Hepatocyte (in vitro differentiated cells): ENCODE measurements at regions not wholly inside any gene's neighbourhood (a gene's known extent, or its start where the extent isn't known, plus 50 kb on each side); places are given as distances from the start of the nearest gene placed in this dataset.

Experiments used
- DNase-seq: peaks from one replicate; pipeline ENCODE4 v3.0.0-alpha.2; 2016; ENCODE audit warnings: low spot score
- H2AFZ ChIP-seq: fragments of 200-600 bp; sonication (generic); 2 replicates; pipeline ENCODE4 v1.6.0; 2016; ENCODE audit warnings: antibody characterized with exemption, mild to moderate bottlenecking
- H3K27ac ChIP-seq: fragments of 200-600 bp; sonication (generic); 2 replicates; pipeline ENCODE4 v1.5.1; 2016; ENCODE audit warnings: mild to moderate bottlenecking
- H3K27me3 ChIP-seq: fragments of 200-600 bp; sonication (generic); 2 replicates; pipeline ENCODE4 v1.6.1; 2016
- H3K36me3 ChIP-seq: fragments of 200-600 bp; sonication (generic); replicated peaks from 2 replicates; pipeline ENCODE4 v1.5.1; 2016; ENCODE audit warnings: low read depth; ENCODE audit not compliant: insufficient read depth
- H3K4me1 ChIP-seq: fragments of 200-600 bp; sonication (generic); 2 replicates; pipeline ENCODE4 v1.5.1; 2016; ENCODE audit warnings: mild to moderate bottlenecking, moderate library complexity; ENCODE audit not compliant: insufficient read depth
- H3K4me2 ChIP-seq: fragments of 200-600 bp; sonication (generic); 2 replicates; pipeline ENCODE4 v1.6.0; 2016
- H3K4me3 ChIP-seq: fragments of 200-600 bp; sonication (generic); 2 replicates; pipeline ENCODE4 v1.5.1; 2016; ENCODE audit warnings: mild to moderate bottlenecking
- H3K79me2 ChIP-seq: fragments of 200-600 bp; sonication (generic); 2 replicates; pipeline ENCODE4 v1.6.0; 2017; ENCODE audit warnings: mild to moderate bottlenecking
- H3K9me2 ChIP-seq: fragments of 200-600 bp; sonication (generic); replicated peaks from 2 replicates; pipeline ENCODE4 v1.6.0; 2017; ENCODE audit warnings: mild to moderate bottlenecking; ENCODE audit not compliant: insufficient read depth
- H3K9me3 ChIP-seq: fragments of 200-600 bp; sonication (generic); 2 replicates; pipeline ENCODE4 v1.5.1; 2016; ENCODE audit warnings: low read depth, mild to moderate bottlenecking
- H4K20me1 ChIP-seq: fragments of 200-600 bp; sonication (generic); 2 replicates; pipeline ENCODE4 v1.6.0; 2016; ENCODE audit warnings: mild to moderate bottlenecking; ENCODE audit not compliant: insufficient read depth, poor library complexity, severe bottlenecking
- CTCF ChIP-seq: fragments of 200-600 bp; sonication (generic); IDR thresholded peaks from 2 replicates; pipeline ENCODE4 v1.5.1; 2016; ENCODE audit warnings: antibody characterized with exemption, mild to moderate bottlenecking; ENCODE audit not compliant: poor library complexity
- EZH2 ChIP-seq: fragments of 200-600 bp; sonication (generic); IDR thresholded peaks from 2 replicates; pipeline ENCODE4 v1.6.1; 2016; ENCODE audit warnings: antibody characterized with exemption, mild to moderate bottlenecking, borderline replicate concordance
- EZH2phosphoT487 ChIP-seq: fragments of 200-600 bp; sonication (generic); IDR thresholded peaks from one replicate; pipeline ENCODE4 v1.6.1; 2018; ENCODE audit warnings: antibody characterized with exemption, mild to moderate bottlenecking, low read depth, moderate library complexity; ENCODE audit not compliant: unreplicated experiment, severe bottlenecking
- WGBS: methylation state at CpG from one replicate; pipeline ENCODE4 v1.1.6; 2016; ENCODE audit warnings: low lambda C conversion rate; ENCODE audit errors: missing lambda C conversion rate; 5-methylcytosine and 5-hydroxymethylcytosine counted together

GRCh38 chr12:125360540-125360939 lies 295.3 kb downstream of the AACS start:
- H3K36me3 ChIP-seq = no peaks in the 10 kb centered on the region
- H3K79me2 ChIP-seq = no peaks in the 10 kb centered on the region
- H3K4me3 ChIP-seq = no peak overlapping the region
- no peaks in the 10 kb centered on the region for H4K20me1 ChIP-seq
- DNase-seq = no peak
- H3K9me2 ChIP-seq = no peaks in the 10 kb centered on the region
- no peak overlapping the region for H2AFZ ChIP-seq
- no peak overlapping the region for H3K4me2 ChIP-seq
- 71% methylated on average over 4 of the region's 4 CpGs for WGBS
- H3K27ac ChIP-seq = no peak overlapping the region
- H3K27me3 ChIP-seq = no peaks in the 10 kb centered on the region
- no peaks in the 10 kb centered on the region for H3K9me3 ChIP-seq
- TF ChIP-seq EZH2 (no peak), CTCF (no peak), EZH2phosphoT487 (no peak)
- H3K4me1 ChIP-seq = no peaks in the 10 kb centered on the region

- no peaks in the 10 kb centered on the region for H3K9me2 ChIP-seq
- TF ChIP-seq EZH2phosphoT487 = no peak
- no peak for TF ChIP-seq CTCF
- TF ChIP-seq EZH2 = no peak
- H3K4me1 ChIP-seq = no peaks in the 10 kb centered on the region
- H2AFZ ChIP-seq = no peak overlapping the region
- H3K27ac ChIP-seq = no peak overlapping the region
- H3K27me3 ChIP-seq = no peaks in the 10 kb centered on the region
- WGBS = 67% methylated on average over 4 of the region's 4 CpGs
- no peak for DNase-seq
- H3K4me2 ChIP-seq = no peak overlapping the region
- H3K36me3 ChIP-seq = no peaks in the 10 kb centered on the region
- H3K9me3 ChIP-seq = no peaks in the 10 kb centered on the region
- H4K20me1 ChIP-seq = no peaks in the 10 kb centered on the region
- H3K79me2 ChIP-seq = no peaks in the 10 kb centered on the region
- H3K4me3 ChIP-seq = no peak overlapping the region
These were observed 305.8 kb downstream of the AACS start for GRCh38 chr12:125371033-125371432.

GRCh38 chr12:125372085-125372484 lies 306.9 kb downstream of the AACS start:
- Histone ChIP-seq H3K4me3 (no peak overlapping the region), H3K4me1 (no peaks in the 10 kb centered on the region), H3K79me2 (no peaks in the 10 kb centered on the region), H3K27me3 (no peaks in the 10 kb centered on the region), H3K9me3 (no peaks in the 10 kb centered on the region), H4K20me1 (no peaks in the 10 kb centered on the region), H3K27ac (no peak overlapping the region), H3K9me2 (no peaks in the 10 kb centered on the region), H3K4me2 (no peak overlapping the region), H3K36me3 (no peaks in the 10 kb centered on the region), H2AFZ (no peak overlapping the region)
- WGBS = 86% methylated on average over 4 of the region's 4 CpGs
- TF ChIP-seq CTCF (no peak), EZH2 (no peak)
- DNase-seq = no peak

DNA sequence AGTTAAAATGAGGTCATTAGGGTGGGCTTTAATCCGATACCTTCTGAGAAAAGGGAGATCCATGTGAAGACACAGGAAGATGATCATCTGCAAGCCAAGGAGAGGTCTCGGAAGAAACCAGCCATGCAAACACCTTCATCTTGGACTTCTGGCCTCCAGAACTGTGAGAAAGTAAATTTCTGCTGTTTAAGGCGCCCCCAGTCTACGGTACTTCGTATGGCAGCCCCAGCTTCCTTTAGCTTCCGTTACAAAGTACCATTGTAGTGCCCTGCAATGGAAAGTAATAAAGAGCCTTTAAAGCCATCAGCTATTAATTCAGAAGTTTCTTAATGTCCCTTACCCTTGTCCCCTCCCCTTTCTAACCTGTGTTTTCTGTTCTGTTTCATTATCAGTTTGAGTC lies 308.1 kb downstream of the AACS start:
- Histone ChIP-seq H3K4me2 (no peak overlapping the region), H3K9me2 (no peaks in the 10 kb centered on the region), H4K20me1 (no peaks in the 10 kb centered on the region), H3K36me3 (no peaks in the 10 kb centered on the region), H3K27me3 (no peaks in the 10 kb centered on the region), H3K9me3 (no peaks in the 10 kb centered on the region), H2AFZ (no peak overlapping the region), H3K79me2 (no peaks in the 10 kb centered on the region), H3K4me3 (no peak overlapping the region), H3K4me1 (no peaks in the 10 kb centered on the region), H3K27ac (no peak overlapping the region)
- 78% methylated on average over 6 of the region's 6 CpGs for WGBS
- no peak for TF ChIP-seq CTCF
- DNase-seq = no peak
